Astrocyte of the cerebellum (primary cell): ENCODE measurements at regions not wholly inside any gene's neighbourhood (a gene's known extent, or its start where the extent isn't known, plus 50 kb on each side); places are given as distances from the start of the nearest gene placed in this dataset.

Source experiments
- DNase-seq: peaks from one replicate; pipeline ENCODE4 v3.0.0-alpha.2; 2011; ENCODE audit warnings: low read depth
- H3K4me3 ChIP-seq: 2 replicates; pipeline ENCODE4 v1.5.1; 2011; ENCODE audit warnings: mild to moderate bottlenecking, low read depth, low read length, moderate library complexity
- CTCF ChIP-seq: IDR thresholded peaks from 2 replicates; pipeline ENCODE4 v1.5.1; 2012; ENCODE audit warnings: low read length, low read depth, moderate library complexity, mild to moderate bottlenecking; ENCODE audit errors: missing control alignments
- in situ Hi-C: cut with HindIII; loops from 2 replicates; pipeline ENCODE4 v1.10.0; 2017; ENCODE audit warnings: low sequenced_read_pairs

DNA sequence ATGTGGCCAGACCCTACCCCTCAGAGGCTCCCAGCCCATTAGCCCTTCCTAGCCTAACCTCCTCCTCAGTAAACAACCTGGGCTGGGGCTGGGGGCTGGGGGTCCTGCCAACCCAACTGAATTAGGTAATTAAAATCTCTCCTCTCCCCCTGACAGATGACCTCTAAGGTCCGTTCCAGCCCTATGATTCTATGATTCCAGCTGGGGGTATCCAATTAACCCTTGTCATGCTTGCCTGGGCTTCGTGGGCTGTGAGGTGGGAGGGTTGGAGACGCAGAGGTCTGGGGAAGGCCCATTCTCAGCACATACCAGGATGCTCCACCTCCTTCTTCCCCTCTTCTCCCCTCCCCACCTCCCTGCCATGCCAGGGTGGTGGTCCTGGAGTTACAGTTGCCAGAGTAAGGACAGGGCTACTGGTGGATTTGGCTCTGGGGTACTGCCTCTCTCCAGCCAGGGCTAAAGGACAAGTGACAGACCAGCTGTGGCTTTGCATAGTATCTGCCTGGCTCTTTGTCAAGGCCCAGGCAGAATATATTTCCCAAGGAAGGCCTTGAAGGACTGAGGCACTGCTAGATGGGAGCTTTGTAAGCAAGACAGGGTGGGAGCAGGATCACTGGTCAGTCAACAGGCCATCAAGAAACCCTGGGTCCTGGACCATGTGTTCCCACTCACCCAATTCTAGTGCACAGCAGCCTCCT, 82.1 kb downstream of the EFNB1 start:
- no peak overlapping the region for H3K4me3 ChIP-seq
- TF ChIP-seq CTCF = no peak
- in situ Hi-C loops = no loop called here
- DNase-seq = no peak

DNA sequence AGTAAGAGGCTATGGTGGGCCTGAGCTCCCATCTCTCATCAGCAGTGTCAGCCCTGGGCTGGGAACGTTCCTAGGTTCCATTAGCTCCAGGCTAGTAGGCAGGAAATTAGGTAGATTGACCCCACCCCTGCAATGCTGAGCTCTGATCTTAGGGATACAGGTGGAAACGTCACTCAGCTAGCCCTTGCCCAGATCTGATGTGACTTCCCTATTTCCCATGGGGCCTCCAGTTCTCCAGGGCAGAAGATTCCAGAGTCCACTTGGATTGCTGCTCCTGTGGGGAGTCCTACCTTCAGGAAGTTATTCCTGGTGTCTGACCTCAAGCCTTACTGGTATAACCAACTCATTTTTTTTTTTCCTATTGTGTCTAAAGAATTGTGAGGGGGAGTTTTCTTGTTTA, 81.1 kb downstream of the EFNB1 start:
- in situ Hi-C loops = no loop called here
- H3K4me3 ChIP-seq = no peak overlapping the region
- no peak for TF ChIP-seq CTCF
- no peak for DNase-seq

- no peak overlapping the region for H3K4me3 ChIP-seq
- in situ Hi-C loops = no loop called here
- DNase-seq = no peak
- no peak for TF ChIP-seq CTCF
These were observed 79.2 kb downstream of the EFNB1 start for GRCh38 chrX:68908071-68908470.

GRCh38 chrX:68902706-68903504, 74.1 kb downstream of the EFNB1 start:
- in situ Hi-C loops = loop anchor here (5.0 kb wide), 1 partner anchor 41 kb away; no protein-coding TSS in a partner anchor
- H3K4me3 ChIP-seq = no peak overlapping the region
- TF ChIP-seq CTCF = no peak
- no peak for DNase-seq

GRCh38 chrX:68901519-68901918, 72.7 kb downstream of the EFNB1 start:
- H3K4me3 ChIP-seq = no peak overlapping the region
- TF ChIP-seq CTCF = no peak

GRCh38 chrX:68898598-68898997, 69.8 kb downstream of the EFNB1 start:
- H3K4me3 ChIP-seq = no peak overlapping the region
- in situ Hi-C loops = no loop called here
- no peak for DNase-seq
- no peak for TF ChIP-seq CTCF

More at GRCh38 chrX:68901519-68901918, 72.7 kb downstream of the EFNB1 start:
- in situ Hi-C loops = loop anchor here (5.0 kb wide), 1 partner anchor 39 kb away; no protein-coding TSS in a partner anchor
- DNase-seq = no peak
